GM18517 (cell line): ENCODE measurements at regions not wholly inside any gene's neighbourhood (a gene's known extent, or its start where the extent isn't known, plus 50 kb on each side); places are given as distances from the start of the nearest gene placed in this dataset.

Experiments used
- ATAC-seq: cut with Tn5 transposase; IDR thresholded peaks from one replicate; pipeline ENCODE4 v1.9.1; 2021; ENCODE audit warnings: mild to moderate bottlenecking, moderate library complexity; ENCODE audit not compliant: unreplicated experiment

DNA sequence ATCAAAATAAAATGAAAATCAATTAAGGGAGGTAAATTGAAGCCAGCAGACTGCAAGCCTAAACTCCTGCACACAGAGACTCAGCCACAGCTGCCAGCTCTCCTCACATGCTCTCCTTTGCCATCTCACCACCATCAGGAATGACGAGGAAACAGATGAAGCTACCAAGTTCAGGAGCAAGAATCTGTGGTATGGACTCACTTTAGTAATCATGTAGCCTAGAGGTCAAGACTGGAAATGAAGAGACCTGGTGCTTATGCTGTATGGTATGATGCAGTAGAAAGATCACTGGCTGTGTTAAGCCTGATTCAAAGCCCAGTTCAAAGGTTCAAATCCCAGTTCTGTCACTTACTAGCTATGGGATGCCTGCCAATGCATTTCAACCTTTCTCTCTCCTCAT is 78.9 kb upstream of the CAMK1G start:
- ATAC-seq: no peak

DNA sequence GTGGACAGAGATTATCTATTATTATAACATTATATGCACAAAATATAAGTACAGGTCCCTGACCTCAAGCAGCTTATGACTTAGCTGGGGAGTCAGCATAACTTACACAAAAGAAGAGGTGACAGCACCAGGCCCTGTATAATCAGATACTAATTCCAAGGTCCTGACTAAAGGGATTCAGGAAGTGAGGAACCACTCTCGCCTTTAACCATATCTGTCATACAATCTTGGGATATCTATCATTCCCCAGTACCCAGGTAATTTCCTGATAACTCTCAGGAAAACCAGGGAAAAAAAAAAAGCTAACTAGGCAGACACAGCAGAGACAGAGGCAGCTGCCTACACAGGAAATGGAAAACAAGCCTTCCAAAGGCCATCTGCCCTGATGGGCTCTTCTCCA is 78.5 kb upstream of the CAMK1G start:
- no peak for ATAC-seq

DNA sequence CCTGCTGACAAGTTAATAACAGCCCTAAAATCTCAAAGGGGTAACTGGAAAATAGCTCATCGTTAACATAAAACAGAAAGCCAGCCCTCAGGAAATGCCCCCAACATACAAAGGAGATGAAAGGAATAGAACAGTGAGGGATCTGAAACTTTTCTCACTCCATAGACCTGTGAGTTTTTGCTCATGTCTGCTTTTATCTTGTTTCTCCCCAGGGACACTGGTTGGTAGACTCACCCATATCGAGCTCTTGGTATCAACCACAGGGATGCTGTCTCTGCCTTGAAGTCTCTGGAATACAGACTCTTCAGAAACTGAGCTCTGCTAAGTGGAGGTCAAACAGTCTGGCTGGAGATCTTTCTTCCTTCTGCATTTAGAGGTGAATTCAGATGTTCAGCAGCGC is 77.4 kb upstream of the CAMK1G start:
- no peak for ATAC-seq

DNA sequence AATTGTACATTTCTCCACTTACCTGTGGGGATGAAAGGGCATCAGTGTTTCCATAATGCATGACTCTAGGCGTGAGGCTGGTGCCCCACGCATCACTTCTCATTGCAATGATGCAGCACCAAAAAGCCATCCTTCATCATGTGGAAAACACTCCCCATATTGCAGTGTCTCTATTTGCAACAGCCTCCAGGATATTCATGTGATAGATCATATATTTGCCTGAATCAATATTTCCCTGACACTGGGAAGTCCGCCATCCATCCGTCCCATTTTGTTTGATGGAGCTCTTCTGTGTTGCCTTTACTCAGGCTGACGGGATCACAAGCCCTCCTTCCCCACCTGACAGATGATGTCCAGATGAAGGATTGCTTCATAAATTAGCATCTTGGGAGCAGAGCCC is 74.5 kb upstream of the CAMK1G start:
- ATAC-seq: no peak

DNA sequence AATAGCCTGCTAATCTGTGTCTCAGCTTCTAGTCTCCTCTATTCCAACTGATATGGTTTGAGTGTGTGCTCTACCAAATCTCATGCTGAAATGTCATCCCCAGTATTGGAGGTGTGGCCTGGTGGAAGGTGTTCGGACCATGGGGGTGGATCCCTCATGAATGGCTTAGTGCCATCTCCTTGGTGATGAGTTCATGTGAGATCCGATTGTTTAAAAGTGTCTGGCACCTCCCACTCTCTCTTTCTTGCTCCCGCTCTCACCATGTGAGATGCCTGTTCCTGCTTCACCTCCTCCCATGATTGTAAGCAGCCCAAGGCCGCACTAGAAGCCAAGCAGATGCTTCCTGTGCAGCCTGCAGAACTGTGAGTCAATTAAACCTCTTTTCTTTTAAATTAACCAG is 73.5 kb upstream of the CAMK1G start:
- ATAC-seq: no peak

DNA sequence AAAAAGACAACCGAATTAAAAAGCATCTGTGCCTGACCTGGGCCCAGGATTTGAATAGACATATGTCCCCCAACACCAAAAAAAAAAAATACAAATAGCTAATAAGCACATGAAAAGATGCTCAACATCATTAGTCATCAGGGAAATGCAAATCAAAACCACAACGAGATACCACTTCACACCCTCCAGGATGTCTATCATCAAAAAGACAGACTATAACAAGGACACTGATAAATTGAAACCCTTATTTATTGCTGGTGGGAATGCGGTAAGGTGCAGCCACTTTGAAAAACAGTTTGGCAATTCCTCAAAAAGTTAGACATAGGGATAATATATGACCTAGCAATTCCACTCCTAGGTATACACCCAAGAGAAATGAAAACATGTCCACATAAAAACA is 72.3 kb upstream of the CAMK1G start:
- ATAC-seq: no peak

DNA sequence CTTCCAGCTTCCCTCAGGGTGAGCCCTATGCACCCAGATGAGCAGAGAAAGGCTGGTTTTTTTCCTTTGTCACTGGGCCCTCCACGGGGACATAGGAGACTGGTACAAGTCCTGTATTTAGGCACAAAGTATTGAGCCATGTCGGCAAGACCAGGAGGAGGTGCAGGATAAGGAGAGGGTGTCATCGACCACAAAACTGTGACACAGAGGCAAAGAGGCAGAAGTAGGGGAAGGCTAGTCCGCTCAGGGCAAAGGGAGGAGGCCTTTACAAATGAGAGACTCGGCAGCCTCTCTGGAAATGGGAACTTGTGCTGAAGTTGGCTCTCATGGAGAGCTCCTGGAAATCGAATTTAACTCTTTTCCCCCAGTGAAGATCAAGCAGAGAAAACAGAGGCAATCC is 70.7 kb upstream of the CAMK1G start:
- ATAC-seq: no peak

DNA sequence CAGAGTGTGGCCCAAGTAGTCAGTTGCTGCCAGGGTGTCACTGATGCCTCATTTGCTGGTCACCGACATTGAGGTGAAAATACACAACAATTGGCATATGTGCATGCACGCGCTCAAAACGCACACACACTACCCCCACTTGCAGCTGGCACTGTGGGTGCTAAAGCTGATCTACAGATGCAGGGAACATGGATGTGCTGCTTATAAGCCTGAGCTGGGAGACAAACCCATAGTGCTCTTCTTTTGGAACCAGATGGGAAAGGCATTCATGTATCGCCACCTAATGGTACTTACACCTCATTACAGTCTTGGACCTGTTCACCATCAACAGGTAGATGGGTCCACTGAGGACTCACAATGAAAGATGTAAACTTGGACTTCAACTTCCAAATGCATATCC is 70.3 kb upstream of the CAMK1G start:
- ATAC-seq: no peak

DNA sequence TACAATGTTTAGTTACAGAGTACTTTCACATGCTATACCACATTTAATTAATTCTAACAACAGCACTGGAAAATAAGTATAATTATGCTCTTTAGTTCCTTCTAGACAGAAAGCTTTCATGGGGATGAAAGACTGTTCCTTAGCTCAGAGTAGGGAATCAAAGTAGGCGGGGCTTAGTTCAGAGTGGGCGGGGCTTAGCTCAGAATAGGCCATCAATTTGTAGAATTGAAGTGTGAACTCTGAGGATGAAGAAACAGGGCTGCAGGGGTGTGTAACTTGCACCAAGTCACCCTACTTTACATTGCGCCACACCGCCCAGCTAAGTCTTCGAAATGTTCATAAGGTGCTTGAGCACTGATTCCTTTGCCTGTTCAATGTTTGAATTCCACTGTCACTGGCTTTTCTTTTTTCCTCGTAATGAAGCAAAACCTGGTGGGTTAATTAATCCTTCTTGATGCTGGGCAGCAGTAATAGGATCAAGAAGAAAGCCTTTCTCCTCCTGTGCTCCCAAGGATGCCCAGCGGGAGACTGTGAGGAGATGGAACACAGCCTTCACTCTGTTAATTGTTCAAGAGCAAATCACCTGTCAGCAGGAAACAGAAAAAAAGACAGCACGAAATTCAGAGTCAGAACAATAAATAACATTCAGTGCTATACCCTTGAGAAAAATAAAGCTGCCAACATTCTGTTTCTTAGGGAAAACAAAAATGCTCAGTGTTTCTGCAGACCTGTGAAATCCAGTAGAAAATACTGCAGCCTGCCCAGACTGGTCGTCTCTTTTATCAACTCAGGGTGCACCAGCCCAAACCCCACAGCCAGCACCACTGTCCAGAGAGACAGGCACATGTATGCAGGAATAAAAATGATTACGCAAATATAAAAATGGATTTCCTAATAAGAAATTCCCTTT is 66.5 kb upstream of the CAMK1G start:
- no peak for ATAC-seq

DNA sequence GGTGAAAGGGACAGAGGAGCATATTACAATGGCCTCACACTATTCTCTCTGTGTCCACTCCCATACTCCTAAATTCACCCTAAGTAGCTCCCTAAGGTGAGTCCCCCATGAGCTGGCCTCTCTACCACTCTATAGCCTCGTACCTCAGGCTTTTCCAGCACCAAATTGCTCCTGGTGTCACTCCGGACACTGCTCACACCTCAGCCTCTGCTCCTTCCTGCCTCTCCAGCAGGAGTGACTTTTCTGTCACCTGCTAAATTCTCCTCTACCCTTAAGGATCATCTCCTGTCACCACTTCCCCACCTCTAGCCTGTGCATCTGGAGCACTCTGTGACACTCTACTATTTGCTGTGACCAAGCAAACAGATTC is 65.8 kb upstream of the CAMK1G start:
- ATAC-seq: no peak

DNA sequence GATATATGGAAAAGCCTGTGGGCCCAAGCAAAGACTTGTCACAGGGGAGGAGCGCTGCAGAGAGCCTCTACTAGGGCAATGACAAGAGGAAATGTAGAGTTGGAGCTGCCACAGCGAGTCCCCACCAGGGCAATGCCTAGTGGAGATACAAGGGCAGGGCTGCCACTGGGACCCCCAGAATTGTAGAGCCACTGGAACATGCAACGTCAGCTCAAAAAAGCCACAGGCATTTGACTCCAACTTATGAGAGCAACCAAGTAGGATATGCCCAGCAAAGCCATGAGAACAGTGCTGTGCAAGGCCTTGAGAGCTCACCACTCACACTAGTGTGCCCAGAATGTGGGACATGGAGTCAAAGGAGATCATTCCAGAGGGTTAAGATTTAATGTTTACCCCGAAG is 63.7 kb upstream of the CAMK1G start:
- no peak for ATAC-seq

DNA sequence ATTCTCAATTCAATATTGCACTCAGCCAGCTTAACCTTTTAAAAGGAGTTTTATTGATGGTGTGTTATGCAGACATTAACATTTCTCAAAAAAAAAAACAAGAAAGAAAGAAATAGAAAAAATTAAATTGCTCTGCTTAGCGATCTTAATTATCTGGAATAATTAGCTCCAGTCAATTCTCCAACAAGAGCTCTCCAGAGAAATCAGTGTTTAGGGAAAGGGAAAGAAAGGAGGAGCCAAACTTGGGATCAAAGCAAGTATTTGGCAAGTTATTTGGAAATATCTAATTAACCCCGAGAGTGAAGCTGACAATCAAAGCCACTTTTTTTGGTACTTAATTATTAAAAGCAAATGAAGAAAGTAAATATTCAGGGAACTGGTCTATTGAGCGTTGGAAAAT is 60.7 kb upstream of the CAMK1G start:
- ATAC-seq: no peak

DNA sequence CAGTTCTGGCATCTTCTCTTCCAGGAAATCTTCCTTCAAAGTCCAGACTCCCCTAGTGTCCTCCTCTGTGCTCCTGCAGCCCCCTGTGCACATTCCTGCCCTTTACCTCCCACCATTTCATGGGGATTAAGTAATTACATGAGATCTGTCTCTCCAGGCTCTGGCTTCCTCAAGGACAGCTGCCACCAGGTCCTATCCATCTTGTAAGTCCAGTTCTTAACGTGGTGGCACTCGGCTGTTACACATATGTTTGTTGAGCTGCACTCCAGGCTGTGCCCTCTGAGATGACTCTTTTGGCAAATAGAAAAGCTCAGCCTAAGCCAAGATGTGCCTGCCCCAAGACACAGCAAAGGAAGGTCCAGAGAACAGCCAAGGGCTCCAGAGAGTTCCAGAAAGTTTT is 57.4 kb upstream of the CAMK1G start:
- no peak for ATAC-seq

DNA sequence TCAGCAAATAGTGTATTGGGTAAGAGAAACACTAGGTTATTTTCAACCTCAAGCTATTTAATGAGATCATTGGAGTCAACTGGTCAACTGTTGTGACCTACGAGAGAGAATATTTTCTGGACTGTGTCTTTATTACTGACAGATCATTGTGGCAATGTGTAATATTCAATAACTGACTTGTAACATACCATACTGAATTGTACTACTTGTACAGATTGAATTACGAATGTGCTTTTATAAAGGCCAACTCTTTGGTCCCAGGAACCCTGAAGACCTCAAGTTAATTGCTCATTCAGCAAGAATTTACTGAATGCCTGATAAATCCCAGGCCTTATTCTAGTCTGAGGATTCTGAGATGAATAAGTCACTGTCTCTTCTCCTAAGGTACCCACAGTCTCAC is 56.1 kb upstream of the CAMK1G start:
- ATAC-seq: no peak

DNA sequence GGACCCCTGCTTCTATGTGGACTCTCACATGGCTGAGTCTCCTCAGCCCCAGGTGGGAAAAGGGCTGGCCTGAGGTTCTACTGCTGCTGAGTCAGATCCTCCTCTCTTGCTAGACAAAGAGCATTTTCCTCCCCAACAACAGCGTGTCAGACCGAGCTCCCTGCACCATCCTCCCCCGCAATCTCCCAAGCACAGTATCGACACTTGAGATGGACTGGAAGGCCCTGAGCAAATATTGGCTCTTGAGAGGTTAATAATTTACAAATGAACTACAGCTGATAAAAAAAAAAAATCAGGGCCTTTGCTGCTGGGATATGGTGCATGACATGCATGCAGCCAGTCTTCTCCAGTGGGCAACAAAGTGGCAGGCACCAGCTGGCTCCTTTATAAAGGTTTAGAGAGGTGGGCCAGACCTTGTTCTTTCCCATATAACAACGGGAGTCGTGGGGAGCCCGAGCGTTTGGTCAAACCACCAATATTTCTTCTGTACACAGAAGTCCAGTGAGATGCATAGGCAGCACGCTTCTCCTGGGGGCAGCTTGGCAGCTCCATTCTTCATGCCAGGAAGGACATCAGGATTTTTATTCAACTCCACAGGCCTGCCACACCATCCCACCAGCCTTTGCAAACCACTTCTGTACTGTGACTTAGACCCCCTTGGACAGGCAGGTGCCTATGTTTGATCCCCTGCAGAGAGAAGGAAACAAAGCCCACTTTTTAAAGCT is 55.4 kb upstream of the CAMK1G start:
- ATAC-seq: no peak

DNA sequence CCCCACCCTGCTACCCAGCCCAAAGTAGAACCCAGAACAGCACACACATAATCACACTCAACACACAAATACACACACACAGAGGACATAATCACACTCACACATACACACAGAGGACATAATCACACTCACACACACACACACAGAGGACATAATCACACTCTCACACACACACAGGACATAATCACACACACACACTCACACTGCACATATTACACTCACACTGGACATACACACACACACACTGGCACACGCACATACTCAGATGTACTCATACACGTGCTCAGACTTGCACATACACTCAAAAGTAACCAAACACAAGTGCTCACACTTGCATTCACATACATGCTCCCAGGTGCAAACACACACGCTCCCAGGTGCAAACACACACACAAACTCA is 54.3 kb upstream of the CAMK1G start:
- no peak for ATAC-seq

DNA sequence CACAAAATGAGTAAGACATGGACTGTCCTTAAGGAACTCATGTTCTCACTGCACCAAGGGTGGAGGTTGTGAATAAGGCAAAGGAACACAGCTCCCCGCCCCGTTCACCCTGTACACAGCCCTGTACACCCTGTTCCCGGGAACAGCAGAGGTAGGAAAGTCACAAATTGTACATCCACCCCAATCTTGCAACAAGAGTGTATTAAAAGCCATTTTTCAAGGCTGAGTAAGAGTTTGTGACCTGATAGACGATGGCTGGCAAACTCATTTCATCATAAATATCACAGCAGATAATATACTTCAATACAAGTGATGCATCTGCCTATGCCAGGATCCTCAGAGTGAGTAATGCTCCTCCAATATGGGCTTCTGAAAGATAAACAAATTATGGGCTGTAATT is 52.5 kb upstream of the CAMK1G start:
- ATAC-seq: no peak

DNA sequence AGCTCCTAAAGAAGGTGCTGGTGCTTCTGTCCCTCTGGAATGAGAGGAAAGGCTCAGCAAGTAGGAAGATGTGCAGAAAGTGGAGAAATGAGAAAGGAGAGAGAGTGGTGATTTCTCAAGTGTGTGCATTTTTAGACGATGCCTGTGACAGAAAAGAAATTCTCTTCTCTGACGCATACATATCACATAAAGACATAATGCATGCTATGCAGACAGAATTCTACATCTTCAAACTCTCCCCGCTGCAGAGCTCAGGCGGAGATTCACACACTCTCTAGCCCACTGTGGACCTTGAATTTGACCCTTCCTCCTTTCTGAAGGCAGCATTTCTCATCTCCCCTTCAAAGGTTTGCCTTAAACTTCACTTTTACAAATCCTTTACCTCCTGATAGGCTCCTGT is 52.0 kb upstream of the CAMK1G start:
- ATAC-seq: no peak
